ENCODE measurements at regions not wholly inside any gene's neighbourhood (a gene's known extent, or its start where the extent isn't known, plus 50 kb on each side); places are given as distances from the start of the nearest gene placed in this dataset.

GRCh38 chr12:61871485-61871810, 388.8 kb upstream of the USP15 start:
- no peak overlapping the region for H3K9ac ChIP-seq (ENCODE audit: low read length)
- H2AFZ ChIP-seq (ENCODE audit: low read depth, low read length), result no peak overlapping the region
- no peaks in the 10 kb centered on the region for H3K79me2 ChIP-seq (ENCODE audit: low read length)
- H3K4me1 ChIP-seq (ENCODE audit: low read length), result peaks cover 11% of the 10 kb centered on the region
- TF ChIP-seq EZH2phosphoT487 (IDR thresholded peaks at IDR 0.05; ENCODE audit: low read depth) (no peak), CTCF (IDR thresholded peaks at IDR 0.05; ENCODE audit: low read depth, low read length) (no peak)
- no peaks in the 10 kb centered on the region for H3K9me3 ChIP-seq (ENCODE audit: insufficient read depth, low read length)
- peak overlapping the region; percentile 31; the same call in 1 of the 2 replicates for H3K4me2 ChIP-seq (ENCODE audit: low read length)
- no peaks in the 10 kb centered on the region for H4K20me1 ChIP-seq (ENCODE audit: insufficient read depth, low read length)
- H3K27ac ChIP-seq (ENCODE audit: low read length), result no peak overlapping the region
- no peak overlapping the region for H3K4me3 ChIP-seq (ENCODE audit: low read length)
- no peaks in the 10 kb centered on the region for H3K36me3 ChIP-seq (replicated peaks; ENCODE audit: low read depth, low read length)
- no peaks in the 10 kb centered on the region for H3K27me3 ChIP-seq (ENCODE audit: low read depth, low read length)

- no peaks in the 10 kb centered on the region for H3K36me3 ChIP-seq (replicated peaks; ENCODE audit: low read depth, low read length)
- no peak overlapping the region for H3K4me2 ChIP-seq (ENCODE audit: low read length)
- no peaks in the 10 kb centered on the region for H3K4me1 ChIP-seq (ENCODE audit: low read length)
- H4K20me1 ChIP-seq (ENCODE audit: insufficient read depth, low read length), result no peaks in the 10 kb centered on the region
- H3K79me2 ChIP-seq (ENCODE audit: low read length), result no peaks in the 10 kb centered on the region
- H3K9ac ChIP-seq (ENCODE audit: low read length), result no peak overlapping the region
- no peak overlapping the region for H3K27ac ChIP-seq (ENCODE audit: low read length)
- H3K4me3 ChIP-seq (ENCODE audit: low read length), result no peak overlapping the region
- no peak overlapping the region for H2AFZ ChIP-seq (ENCODE audit: low read depth, low read length)
- H3K27me3 ChIP-seq (ENCODE audit: low read depth, low read length), result no peaks in the 10 kb centered on the region
- no peaks in the 10 kb centered on the region for H3K9me3 ChIP-seq (ENCODE audit: insufficient read depth, low read length)
- TF ChIP-seq CTCF (IDR thresholded peaks at IDR 0.05; ENCODE audit: low read depth, low read length) (no peak), EZH2phosphoT487 (IDR thresholded peaks at IDR 0.05; ENCODE audit: low read depth) (no peak)
Observed at GRCh38 chr12:61879229-61879628, 381.0 kb upstream of the USP15 start.

- H2AFZ ChIP-seq (ENCODE audit: low read depth, low read length), result no peak overlapping the region
- no peak overlapping the region for H3K4me2 ChIP-seq (ENCODE audit: low read length)
- TF ChIP-seq EZH2phosphoT487 (IDR thresholded peaks at IDR 0.05; ENCODE audit: low read depth) (no peak), CTCF (IDR thresholded peaks at IDR 0.05; ENCODE audit: low read depth, low read length) (no peak)
- H3K9ac ChIP-seq (ENCODE audit: low read length), result no peak overlapping the region
- H3K36me3 ChIP-seq (replicated peaks; ENCODE audit: low read depth, low read length), result no peaks in the 10 kb centered on the region
- no peaks in the 10 kb centered on the region for H3K4me1 ChIP-seq (ENCODE audit: low read length)
- no peaks in the 10 kb centered on the region for H3K9me3 ChIP-seq (ENCODE audit: insufficient read depth, low read length)
- H3K4me3 ChIP-seq (ENCODE audit: low read length), result no peak overlapping the region
- no peaks in the 10 kb centered on the region for H3K27me3 ChIP-seq (ENCODE audit: low read depth, low read length)
- H4K20me1 ChIP-seq (ENCODE audit: insufficient read depth, low read length), result no peaks in the 10 kb centered on the region
- no peaks in the 10 kb centered on the region for H3K79me2 ChIP-seq (ENCODE audit: low read length)
- H3K27ac ChIP-seq (ENCODE audit: low read length), result no peak overlapping the region
Observed at GRCh38 chr12:61880186-61880585, 380.0 kb upstream of the USP15 start.

- no peak overlapping the region for H3K4me2 ChIP-seq (ENCODE audit: low read length)
- no peak overlapping the region for H3K4me3 ChIP-seq (ENCODE audit: low read length)
- H3K27ac ChIP-seq (ENCODE audit: low read length), result no peak overlapping the region
- H3K79me2 ChIP-seq (ENCODE audit: low read length), result no peaks in the 10 kb centered on the region
- TF ChIP-seq CTCF (IDR thresholded peaks at IDR 0.05; ENCODE audit: low read depth, low read length) (no peak), EZH2phosphoT487 (IDR thresholded peaks at IDR 0.05; ENCODE audit: low read depth) (no peak)
- H3K9me3 ChIP-seq (ENCODE audit: insufficient read depth, low read length), result no peaks in the 10 kb centered on the region
- no peaks in the 10 kb centered on the region for H3K36me3 ChIP-seq (replicated peaks; ENCODE audit: low read depth, low read length)
- no peaks in the 10 kb centered on the region for H4K20me1 ChIP-seq (ENCODE audit: insufficient read depth, low read length)
- H2AFZ ChIP-seq (ENCODE audit: low read depth, low read length), result no peak overlapping the region
- H3K4me1 ChIP-seq (ENCODE audit: low read length), result no peaks in the 10 kb centered on the region
- no peaks in the 10 kb centered on the region for H3K27me3 ChIP-seq (ENCODE audit: low read depth, low read length)
- H3K9ac ChIP-seq (ENCODE audit: low read length), result no peak overlapping the region
Observed at GRCh38 chr12:61891632-61892031, 368.6 kb upstream of the USP15 start.

Measured in OCI-LY3 (cell line).